ENCODE measurements at regions not wholly inside any gene's neighbourhood (a gene's known extent, or its start where the extent isn't known, plus 50 kb on each side); places are given as distances from the start of the nearest gene placed in this dataset.

DNA sequence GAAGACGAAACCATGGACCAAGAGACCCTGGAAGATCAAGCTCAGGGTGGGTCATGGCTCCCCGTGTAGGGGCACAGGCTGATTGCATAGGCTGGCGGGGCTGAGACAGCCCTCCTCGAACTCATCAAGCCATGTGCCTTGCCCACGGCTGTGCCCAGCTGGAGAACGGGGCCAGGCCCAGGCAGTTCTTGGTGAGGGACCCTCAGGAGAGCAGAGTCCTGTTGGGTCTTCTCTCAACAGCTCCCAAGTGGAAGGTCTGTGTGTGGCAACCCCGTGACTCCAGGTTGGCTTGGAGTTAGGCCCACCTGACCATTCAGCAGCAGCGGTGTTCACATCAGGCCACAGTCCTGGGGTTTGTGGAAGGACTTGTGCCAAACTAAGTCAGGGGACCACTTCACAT lies 276.5 kb downstream of the QKI start:
- ATAC-seq (ENCODE audit: low FRiP score) = peak; percentile 33
- DNase-seq (ENCODE audit: low spot score) = no peak
- TF ChIP-seq, protein P1, sequence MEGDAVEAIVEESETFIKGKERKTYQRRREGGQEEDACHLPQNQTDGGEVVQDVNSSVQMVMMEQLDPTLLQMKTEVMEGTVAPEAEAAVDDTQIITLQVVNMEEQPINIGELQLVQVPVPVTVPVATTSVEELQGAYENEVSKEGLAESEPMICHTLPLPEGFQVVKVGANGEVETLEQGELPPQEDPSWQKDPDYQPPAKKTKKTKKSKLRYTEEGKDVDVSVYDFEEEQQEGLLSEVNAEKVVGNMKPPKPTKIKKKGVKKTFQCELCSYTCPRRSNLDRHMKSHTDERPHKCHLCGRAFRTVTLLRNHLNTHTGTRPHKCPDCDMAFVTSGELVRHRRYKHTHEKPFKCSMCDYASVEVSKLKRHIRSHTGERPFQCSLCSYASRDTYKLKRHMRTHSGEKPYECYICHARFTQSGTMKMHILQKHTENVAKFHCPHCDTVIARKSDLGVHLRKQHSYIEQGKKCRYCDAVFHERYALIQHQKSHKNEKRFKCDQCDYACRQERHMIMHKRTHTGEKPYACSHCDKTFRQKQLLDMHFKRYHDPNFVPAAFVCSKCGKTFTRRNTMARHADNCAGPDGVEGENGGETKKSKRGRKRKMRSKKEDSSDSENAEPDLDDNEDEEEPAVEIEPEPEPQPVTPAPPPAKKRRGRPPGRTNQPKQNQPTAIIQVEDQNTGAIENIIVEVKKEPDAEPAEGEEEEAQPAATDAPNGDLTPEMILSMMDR (IDR thresholded peaks at IDR 0.05) = no peak

DNA sequence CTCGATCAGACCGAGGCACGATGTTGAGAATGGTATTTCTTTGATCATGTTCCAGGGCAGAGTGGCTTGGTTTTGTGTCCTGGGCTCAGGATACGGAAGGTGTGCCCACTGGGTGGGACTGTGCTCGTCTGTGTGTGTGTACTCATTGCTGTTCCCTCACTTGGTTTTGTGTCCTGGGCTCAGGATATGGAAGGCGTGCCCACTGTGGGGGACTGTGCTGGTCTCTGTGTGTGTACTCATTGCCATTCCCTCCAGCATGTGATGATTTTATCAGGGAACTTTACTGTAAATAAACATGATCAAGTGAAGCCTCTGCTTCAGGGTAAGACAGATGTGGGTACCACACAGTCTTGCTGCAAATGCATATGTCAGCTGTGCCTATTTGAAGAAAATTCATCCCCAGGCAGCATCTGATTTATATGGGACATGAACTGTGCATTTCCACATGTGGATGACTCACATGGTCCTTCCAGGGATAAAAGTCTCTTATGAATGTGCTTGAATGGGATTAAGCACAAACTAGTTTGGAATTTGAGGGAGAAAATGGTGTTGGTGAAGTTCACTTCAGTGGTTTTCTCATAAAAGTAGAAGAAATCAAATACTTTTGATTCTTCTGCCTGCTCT lies 274.3 kb downstream of the QKI start:
- ATAC-seq (ENCODE audit: low FRiP score) (no peak), DNase-seq (ENCODE audit: low spot score) (no peak)
- TF ChIP-seq, protein P1 (IDR thresholded peaks at IDR 0.05) = no peak

GRCh38 chr6:163687075-163687474 lies 272.6 kb downstream of the QKI start:
- no peak for ATAC-seq (ENCODE audit: low FRiP score)
- TF ChIP-seq, protein P1 (IDR thresholded peaks at IDR 0.05) = no peak
- no peak for DNase-seq (ENCODE audit: low spot score)

GRCh38 chr6:163686301-163686700 lies 271.8 kb downstream of the QKI start:
- ATAC-seq (ENCODE audit: low FRiP score) (no peak), DNase-seq (ENCODE audit: low spot score) (no peak)
- TF ChIP-seq, protein P1 (IDR thresholded peaks at IDR 0.05) = no peak

DNA sequence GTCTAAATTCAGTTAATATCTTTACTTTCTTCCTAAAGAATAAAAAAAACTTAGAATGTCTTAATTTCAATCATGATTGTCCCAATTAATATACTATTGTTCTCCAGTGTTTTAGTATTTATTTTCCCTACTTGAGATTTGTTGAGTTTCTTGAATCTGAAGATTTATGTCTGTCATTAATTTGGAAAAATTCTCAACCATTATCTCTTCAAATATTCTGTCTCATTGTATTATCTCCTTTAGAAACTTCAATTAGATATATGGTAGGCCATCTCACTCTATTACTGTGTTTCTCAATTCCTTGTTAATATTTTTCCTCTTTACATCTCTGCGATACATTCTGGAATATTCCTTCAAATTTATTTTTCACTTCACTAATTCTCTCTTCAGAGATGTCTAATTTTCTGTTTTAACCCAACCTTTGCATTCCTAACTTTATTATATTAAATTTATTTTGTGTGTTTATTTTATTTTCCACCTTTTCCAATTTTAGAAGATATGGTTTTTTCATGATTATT lies 268.6 kb downstream of the QKI start:
- DNase-seq (ENCODE audit: low spot score) (no peak), ATAC-seq (ENCODE audit: low FRiP score) (no peak)
- TF ChIP-seq, protein P1 (IDR thresholded peaks at IDR 0.05) = no peak

DNA sequence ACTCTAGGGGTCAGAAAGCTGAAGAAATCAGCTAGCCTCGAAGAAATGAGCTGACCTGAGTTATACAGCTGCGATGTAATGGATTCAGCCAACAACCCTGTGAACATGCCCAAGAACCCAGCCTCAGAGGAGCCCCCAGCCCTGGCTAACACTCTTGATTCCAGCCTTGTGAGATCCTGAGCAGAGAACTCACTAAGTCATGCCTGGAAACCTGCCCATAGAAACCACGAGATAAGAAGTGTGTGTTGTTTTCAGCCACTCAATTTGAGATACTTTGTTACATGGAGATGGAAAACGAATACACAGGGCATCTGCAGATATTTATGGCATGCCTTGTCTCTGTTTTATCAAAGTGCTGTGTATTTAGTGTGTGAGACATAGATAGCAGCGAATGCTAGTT lies 265.2 kb downstream of the QKI start:
- TF ChIP-seq, protein P1 (IDR thresholded peaks at IDR 0.05) = no peak
- DNase-seq (ENCODE audit: low spot score) = no peak
- no peak for ATAC-seq (ENCODE audit: low FRiP score)

DNA sequence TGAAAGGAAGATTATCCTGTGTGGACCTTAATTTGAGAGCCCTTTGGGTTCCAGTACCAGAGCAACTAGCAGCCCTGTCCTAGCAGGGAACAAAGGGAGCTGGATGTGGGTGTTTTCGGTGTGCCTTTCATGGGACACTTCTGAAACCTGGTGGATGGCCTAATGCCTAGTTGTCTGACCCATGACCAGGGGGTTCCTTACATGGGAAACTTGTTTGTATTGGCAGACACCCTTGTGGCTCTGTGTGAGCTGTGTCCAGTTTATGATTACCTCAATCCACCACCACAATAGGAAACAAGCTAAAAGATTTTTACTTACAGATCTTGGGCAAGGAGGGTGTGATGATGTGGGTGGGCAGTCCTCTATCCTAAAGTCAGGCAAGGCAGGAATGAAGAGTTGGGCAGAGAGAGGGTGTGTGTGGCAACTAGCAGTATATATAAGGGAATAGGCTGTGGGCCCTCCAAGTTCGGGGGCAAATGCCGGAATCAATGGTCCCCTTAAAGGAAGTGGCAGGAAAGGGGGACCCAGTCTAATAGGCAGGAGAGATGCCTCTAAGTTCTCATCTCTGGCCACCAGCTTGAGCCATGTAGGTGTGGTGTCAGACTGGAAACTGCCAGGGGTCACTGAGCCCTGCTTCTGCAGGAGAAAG lies 264.6 kb downstream of the QKI start:
- DNase-seq (ENCODE audit: low spot score) (no peak), ATAC-seq (ENCODE audit: low FRiP score) (no peak)
- TF ChIP-seq, protein P1 (IDR thresholded peaks at IDR 0.05) = no peak
